GM19238 (cell line): ENCODE measurements at regions not wholly inside any gene's neighbourhood (a gene's known extent, or its start where the extent isn't known, plus 50 kb on each side); places are given as distances from the start of the nearest gene placed in this dataset.
"Not testable (repeated sequence)": the region's sequence is repeated elsewhere in the genome, so short reads cannot be mapped to it uniquely, and the experiment has no call there.

Experiments
- DNase-seq: peaks from one replicate; pipeline ENCODE4 v3.0.0; 2011; ENCODE audit warnings: low spot score; ENCODE audit not compliant: insufficient read length

GRCh38 chr3:158026236-158026635 is 80.0 kb downstream of the SHOX2 start:
- no peak for DNase-seq

DNA sequence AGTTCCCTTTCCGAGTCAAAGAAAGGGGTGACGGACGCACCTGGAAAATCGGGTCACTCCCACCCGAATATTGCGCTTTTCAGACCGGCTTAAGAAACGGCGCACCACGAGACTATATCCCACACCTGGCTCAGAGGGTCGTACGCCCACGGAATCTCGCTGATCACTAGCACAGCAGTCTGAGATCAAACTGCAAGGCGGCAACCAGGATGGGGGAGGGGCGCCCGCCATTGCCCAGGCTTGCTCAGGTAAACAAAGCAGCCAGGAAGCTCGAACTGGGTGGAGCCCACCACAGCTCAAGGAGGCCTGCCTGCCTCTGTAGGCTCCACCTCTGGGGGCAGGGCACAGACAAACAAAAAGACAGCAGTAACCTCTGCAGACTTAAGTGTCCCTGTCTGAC is 86.3 kb downstream of the SHOX2 start:
- DNase-seq: not testable (repeated sequence)

DNA sequence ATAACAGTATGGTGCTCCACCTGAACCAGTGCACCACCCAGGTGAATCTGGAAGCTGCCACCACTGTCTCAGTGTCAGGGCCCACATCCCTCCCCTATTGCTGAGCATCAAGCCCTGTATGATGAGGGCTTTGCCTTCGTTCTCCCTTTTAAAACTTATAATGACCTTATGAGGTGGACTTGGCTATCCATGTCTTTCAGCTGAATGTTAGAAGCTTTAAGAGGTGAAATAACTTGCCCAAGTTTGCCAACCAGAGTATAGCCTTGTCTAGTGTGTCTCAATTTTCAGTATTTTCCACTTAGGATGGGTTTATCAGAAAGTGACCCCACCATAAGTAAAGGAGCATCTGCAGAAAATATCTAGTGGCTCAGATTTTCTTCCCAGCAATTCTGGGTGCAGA is 87.8 kb downstream of the SHOX2 start:
- DNase-seq: no peak

GRCh38 chr3:158012901-158013300 is 93.3 kb downstream of the SHOX2 start:
- no peak for DNase-seq

GRCh38 chr3:158005391-158006100 is 100.7 kb downstream of the SHOX2 start:
- DNase-seq: no peak

DNA sequence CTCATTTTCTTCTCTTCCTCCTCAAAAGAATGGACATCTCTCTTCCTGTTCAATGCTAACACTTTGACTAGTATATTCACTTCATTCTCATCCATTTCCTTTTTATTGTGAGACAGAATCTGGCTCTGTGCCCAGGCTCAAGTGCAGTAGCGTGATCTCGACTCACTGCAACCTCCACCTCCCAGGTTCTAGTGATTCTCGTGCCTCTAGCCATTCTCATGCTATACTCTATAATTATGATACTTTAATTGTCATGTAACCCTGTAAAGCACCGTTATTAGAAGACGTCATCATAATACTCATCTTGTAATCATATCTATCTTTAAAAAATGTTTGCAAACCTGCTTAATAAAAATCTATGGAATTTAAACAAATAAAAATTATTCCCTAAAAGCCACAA is 107.0 kb downstream of the SHOX2 start:
- no peak for DNase-seq

DNA sequence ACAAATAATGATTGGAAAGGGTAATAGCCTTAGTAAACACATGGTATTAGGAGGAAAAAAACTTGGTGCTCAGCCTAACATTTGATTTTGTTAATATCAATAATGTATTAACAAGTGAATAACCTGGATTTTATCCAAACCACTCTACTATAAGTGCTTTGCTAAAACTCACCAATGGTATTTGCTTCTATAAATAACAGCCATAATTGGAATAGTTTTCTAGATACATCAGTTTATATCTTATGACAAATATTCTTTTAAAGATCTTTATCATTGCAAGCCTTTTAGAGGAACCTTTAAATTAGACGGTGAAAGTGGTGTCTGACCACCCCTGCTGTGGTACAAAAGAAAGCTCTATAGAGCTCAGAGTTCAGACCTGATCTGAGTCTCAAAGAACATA is 123.9 kb downstream of the SHOX2 start:
- DNase-seq: no peak

- no peak for DNase-seq
Measured at GRCh38 chr3:157981819-157982218, 124.4 kb downstream of the SHOX2 start.

DNA sequence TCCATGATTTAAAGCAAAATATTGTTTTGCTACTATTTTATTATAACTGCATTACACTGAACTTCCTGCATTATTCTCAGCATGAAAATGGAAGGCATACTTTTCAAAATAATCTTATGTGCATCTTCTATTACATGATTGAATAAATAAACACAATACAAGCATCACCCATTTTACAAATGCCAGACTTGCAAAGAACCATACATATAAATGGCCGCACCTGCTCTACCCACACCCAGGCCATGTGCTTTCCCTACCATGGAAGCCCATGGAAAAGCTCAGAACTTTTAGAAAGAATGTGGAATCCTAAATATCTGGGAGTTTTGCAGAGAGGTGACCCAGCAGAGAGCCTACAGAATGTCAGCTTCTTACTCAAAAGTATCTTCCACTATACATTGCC is 127.2 kb downstream of the SHOX2 start:
- no peak for DNase-seq

- DNase-seq: no peak
Measured at GRCh38 chr3:157961665-157962064, 144.6 kb downstream of the SHOX2 start.

- no peak for DNase-seq
Measured at GRCh38 chr3:157958457-157958856, 147.8 kb downstream of the SHOX2 start.

GRCh38 chr3:157956850-157957249 is 149.4 kb downstream of the SHOX2 start:
- DNase-seq: no peak

- no peak for DNase-seq
Measured at GRCh38 chr3:157956176-157956575, 150.0 kb downstream of the SHOX2 start.

- no peak for DNase-seq
Measured at GRCh38 chr3:157953565-157953964, 152.7 kb downstream of the SHOX2 start.

DNA sequence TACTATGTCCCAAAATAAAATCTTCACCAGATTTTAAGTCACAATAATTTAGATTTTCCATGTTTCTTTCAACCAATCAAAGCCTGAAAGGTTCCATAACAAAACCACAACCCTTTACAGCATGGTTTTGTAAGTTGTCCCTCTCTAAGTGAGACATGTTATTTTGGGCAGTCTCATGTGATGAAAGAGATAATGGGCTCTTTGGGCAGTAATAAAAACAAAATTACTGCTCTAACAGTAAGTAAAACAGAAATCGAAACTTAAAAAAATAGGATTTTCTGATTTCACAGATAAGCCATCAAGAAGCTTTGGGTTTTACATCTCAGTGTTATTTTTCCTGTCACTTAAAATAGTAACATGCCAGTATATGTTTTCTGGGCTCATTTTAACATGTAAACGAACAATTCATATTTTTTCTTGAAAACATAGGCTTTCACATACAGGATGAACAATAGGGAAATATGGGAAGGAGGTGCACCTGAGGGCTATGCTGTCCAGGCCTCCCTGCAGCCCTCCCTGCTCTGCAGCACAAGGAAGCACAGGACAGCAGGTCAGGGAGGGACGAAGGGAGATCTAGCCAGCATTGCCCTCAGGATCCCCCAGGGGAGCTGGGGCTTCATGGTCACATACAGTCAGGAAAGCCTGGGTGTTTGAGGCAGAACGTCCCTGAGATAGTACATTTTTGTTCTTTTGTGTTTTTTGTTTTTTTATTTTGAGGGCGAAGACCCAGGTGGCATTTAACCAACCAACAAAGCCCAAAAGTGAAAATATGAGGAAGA is 157.4 kb downstream of the SHOX2 start:
- DNase-seq: no peak

- DNase-seq: no peak
Measured at GRCh38 chr3:157939166-157939565, 167.1 kb downstream of the SHOX2 start.

DNA sequence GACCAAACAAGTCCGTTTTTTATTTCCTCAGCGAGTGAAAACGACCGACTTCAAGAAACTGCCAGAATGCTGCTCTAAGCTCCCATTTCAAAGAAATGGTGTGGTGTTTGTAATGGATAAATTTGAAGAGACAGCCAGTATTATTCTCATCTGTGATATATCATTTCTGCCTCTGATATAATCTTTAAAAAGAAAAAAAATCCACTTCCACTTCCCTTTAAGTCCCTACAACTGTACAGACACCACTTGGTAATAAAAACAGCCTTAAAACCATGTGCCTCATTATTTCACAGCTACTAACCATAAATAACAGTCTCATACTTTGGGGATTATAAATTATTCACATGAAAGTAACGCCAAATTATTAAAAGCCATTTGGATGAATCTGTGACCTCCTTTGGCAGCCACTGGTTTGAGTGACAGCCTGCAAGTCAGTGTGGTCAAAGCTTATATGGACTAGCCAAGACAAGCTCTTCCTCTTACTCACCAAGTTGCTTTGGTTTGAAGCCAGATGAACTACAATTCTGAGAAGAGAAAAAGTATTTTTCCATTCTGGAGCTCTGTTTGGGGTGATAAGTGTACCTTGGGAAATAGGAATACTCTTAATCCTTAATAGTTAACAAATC is 168.0 kb downstream of the SHOX2 start:
- no peak for DNase-seq

DNA sequence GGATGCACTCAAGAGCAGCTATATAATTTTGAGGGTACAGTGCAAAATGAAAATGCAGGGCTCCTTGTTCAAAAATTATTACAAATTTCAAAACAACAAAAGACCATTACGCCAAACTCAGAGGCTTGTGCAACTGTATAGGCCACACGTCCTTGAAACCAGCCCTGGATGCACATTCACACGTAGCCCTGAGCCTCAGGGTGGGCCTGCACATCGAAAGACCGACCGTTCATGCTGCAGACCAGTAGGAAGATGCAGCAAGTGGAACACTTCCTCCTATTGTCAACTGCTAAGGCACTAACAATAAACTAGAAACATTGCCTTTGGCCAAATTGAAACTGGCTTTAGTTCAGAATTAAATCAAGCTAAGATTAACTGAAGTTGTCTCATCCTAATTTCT is 174.7 kb downstream of the SHOX2 start:
- no peak for DNase-seq

DNA sequence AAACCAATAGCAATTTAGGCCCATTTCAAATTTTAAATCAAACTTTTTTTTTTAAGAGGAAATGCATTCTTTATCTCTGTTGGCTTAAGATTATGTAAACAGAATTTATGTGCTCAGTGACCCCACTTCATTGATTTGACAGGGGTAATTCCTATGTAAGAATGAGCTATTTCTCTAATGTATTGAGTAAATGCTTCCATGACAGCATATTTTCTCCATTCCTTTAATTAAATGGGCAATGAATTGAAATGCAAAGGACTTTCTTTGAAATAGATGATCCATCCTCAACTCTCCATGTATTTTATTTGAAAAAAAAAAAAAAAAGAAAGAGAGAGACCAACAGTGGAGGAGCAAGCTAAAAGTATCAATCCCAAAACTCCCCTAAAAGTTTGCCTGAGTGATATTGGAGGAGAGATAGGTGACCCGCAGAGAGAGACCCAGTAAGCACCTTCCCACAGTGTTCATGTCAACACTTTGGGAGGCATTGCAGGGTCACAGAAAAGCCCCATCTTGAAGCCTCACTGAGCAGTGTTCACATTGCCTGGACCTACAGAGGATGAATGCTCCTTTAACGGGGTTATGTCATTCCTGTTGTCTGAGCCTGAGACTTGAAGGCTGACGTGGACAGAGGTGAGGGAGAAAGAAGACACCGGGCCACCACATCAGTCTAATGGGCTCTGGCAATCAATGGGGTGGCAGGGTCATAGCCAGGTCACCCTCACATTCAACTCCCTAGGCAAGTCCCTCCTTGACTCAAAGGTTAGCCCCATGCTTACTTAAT is 176.0 kb downstream of the SHOX2 start:
- DNase-seq: no peak

DNA sequence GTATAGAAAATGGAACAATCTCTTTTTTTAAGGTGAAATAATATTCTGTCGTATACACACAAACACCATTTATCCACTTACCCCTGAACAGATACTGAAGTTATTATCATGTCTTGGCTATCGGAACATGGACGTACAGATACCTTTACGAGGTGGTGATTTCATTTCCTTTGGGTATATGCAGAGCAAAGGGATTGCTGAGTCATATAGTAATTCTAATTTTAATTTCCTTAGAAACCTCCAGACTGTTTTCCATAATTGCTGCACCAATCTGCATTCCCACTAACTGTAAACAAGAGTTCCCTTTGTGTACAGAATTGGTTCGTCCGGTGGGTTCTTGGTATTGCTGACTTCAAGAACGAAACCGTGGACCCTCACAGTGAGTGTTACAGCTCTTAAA is 179.4 kb downstream of the SHOX2 start:
- DNase-seq: no peak

GRCh38 chr3:157922614-157923013 is 183.6 kb downstream of the SHOX2 start:
- DNase-seq: no peak

GRCh38 chr3:157921811-157922210 is 184.4 kb downstream of the SHOX2 start:
- DNase-seq: no peak
